CD4-positive, alpha-beta T cell treated with Interleukin-1 beta for 1 hour (primary cell): ENCODE measurements at regions not wholly inside any gene's neighbourhood (a gene's known extent, or its start where the extent isn't known, plus 50 kb on each side); places are given as distances from the start of the nearest gene placed in this dataset.
"Not testable (repeated sequence)": the region's sequence is repeated elsewhere in the genome, so short reads cannot be mapped to it uniquely, and the experiment has no call there.

ENCODE experiments used
- DNase-seq, 2 donors: peaks; one replicate each; pipeline ENCODE4 v3.0.0-alpha.2; 2020 to 2022

GRCh38 chr3:61445924-61446323, 115.4 kb upstream of the PTPRG start:
- DNase-seq = no peak

- no peak for DNase-seq
Measured at GRCh38 chr3:61446341-61446740, 115.0 kb upstream of the PTPRG start.

DNA sequence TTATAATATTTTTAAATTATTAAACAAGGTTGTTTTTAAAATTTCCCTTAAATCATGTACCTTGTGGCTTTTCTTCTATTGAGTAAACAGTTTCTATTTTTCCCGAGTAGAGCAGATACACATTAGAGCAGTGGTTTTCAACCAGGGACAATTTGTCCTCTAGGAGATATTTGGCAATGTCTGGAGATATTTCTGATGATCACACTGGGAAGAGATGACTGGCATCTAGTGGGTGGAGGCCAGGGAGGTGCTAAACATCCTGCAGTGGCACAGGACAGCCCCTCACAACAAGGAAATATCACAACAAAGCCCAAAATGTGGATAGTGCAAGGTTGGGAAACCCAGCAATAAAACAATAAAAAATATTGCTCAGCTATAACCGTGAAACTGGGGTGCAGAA, 113.0 kb upstream of the PTPRG start:
- no peak for DNase-seq

- DNase-seq = no peak
Measured at GRCh38 chr3:61449327-61450040, 111.9 kb upstream of the PTPRG start.

GRCh38 chr3:61450866-61451265, 110.5 kb upstream of the PTPRG start:
- no peak for DNase-seq

- no peak for DNase-seq
Measured at GRCh38 chr3:61451841-61452240, 109.5 kb upstream of the PTPRG start.

DNA sequence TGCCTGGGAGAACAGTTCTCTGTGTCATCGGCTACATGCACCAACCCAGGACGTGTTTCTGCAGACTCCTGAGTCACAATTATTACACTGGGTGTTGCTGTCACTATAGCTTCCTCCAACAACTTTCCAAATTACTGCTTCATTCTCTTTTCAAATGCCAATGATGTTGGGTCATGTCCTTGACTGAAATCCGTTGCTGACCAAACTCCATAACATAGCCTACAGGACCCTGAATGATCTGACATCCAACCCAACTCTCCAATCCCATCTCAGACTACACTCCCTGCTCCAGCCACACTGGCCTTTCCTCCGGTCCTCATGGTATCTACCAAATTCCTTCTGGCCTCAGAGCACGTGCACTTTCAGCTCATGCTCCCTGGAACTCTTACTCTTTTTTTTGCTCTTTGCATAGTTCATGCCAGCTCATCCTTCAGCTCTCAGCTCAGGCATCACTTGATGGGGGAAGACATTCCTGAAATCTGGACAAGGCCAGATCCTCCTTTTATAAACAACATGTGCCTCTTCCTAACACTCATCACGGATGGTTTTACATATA, 108.8 kb upstream of the PTPRG start:
- DNase-seq = no peak

DNA sequence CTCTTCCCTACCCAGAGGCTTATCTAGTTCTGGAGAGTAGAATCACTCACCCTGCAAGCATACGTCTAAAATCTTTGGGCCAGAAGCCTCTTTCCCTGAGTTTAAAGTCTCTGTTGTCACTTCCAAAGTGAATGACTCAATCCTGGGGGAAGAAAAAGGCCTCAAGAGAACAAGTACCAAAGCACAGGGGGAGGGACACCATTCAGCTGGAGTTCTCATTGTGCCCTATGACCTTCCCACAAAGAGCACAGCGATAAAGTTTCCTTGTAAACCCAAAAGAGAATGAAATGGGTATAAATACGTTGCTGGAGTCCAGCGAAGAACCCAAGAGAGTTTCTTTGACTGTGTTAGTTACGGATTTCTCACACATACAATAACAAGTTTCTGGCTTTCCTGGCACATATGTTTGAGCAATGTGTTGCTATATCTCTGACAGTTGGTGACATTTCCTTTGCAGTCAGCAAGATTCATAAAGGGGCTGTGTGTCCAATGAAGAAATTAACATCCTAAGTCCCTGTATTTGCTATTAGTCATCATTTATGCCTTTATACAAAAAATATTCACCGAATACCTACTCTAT, 107.3 kb upstream of the PTPRG start:
- DNase-seq = no peak

GRCh38 chr3:61454801-61455200, 106.6 kb upstream of the PTPRG start:
- DNase-seq = no peak

GRCh38 chr3:61460636-61461035, 100.7 kb upstream of the PTPRG start:
- no peak for DNase-seq

- DNase-seq = no peak
Measured at GRCh38 chr3:61463191-61463590, 98.2 kb upstream of the PTPRG start.

DNA sequence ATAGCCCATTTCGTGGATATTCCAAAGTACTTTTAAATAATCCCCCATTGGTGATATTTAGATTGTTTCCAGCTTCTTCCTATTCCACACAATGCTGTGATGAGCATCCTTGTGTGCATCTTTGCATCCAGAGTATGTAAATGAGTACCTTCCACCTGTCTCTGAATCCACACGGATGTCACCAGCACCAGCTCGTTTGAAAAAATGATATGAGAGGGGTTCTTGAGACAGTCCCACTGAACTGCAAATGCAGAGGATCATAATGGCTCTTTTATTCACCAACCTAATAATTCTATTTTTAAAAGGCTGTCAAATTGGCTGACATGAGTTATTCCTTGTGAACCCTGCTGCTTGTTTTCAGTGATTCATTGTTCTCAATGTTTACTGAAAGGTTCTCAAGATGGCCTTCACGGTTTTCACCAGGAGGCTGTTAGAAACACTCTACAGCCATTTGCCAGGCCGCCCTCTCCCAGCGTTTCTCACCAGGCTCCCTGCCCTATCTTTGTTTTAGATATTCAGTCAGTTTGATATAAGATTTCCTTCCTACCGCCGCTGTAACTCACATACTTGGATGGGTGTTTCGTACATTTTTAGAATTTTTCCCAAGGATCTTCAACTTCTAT, 96.7 kb upstream of the PTPRG start:
- DNase-seq = no peak

DNA sequence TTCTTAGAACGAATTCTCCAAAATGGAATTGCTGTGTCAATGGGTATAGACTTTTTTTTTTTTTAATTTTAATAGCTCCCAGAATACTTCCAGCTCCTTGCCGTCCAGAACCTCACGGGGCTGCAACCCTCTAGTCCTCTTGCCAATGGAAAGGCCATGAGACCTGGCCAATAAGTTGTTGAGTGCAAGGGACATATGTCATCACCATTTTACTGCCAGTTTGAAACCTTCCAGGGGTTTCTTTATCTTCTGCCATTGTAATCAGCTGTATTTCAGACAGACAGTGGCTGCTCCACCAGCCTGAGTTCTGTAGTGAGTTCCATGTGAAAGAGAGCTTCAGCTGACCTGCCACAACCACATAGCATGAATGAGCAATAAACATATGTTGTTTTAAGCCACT, 95.0 kb upstream of the PTPRG start:
- DNase-seq = no peak

DNA sequence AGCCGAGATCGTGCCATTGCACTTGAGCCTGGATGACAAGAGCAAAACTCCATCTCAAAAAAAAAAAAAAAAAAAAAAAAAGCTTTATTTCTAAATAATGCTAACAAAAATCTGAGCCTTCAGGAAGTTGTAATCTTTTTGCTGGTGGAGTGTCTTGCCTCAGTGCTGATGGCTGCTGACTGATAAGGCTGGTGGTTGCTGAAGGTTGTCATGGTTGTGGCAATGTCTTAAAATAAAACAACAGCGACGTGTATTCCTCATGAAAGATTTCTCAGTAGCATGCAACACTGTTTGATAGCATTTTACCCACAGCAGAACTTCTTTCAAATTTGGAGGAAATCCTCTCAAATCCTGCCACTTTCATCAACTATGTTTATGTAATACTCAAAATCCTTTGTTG, 77.4 kb upstream of the PTPRG start:
- DNase-seq = no peak

- DNase-seq = no peak
Measured at GRCh38 chr3:61493339-61493738, 68.0 kb upstream of the PTPRG start.

DNA sequence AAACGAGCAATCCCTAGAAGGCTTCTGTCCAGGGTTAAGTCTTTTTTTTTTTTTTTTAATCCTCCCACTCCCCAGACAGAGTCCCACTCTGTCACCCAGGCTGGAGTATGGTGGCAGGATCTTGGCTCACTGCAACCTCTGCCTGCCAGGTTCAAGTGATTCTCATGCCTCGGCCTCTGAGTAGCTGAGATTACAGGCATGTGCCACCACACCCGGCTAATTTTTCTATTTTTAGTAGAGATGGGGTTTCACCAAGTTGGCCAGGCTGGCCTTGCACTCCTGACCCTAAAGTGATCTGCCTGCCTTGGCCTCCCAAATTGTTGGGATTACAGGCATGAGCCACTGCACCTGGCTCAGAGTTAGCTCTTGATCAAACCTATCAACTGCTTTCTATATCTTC, 67.1 kb upstream of the PTPRG start:
- DNase-seq = not testable (repeated sequence)

- no peak for DNase-seq
Measured at GRCh38 chr3:61497463-61497862, 63.9 kb upstream of the PTPRG start.

DNA sequence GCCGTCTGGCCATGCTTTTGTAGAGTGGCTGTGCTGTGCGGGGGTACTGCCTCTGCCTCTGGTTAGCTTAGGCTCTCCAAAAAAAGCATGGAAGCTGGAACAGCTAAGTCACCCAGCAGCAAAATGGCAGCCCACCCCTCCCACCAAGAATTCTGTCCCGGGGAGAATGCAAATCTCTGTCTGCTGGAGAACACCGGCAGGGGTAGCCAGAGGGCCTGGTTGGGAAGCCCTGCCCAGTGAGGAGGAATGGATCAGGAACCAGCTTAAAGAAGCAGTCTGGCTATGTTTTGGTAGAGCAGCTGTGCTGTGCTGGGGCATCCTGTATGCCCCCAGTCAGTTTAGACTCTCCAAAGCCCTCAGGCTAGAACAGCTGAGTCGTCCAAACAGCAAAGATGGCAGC, 56.2 kb upstream of the PTPRG start:
- DNase-seq = no peak

GRCh38 chr3:61507946-61508345, 53.4 kb upstream of the PTPRG start:
- DNase-seq = no peak
